ENCODE measurements at regions not wholly inside any gene's neighbourhood (a gene's known extent, or its start where the extent isn't known, plus 50 kb on each side); places are given as distances from the start of the nearest gene placed in this dataset.

GRCh38 chr3:102747611-102748010 lies 312.8 kb downstream of the ZPLD1 start:
- Histone ChIP-seq H3K4me3 (no peak overlapping the region), H3K27ac (no peak overlapping the region), H3K36me3 (no peaks in the 10 kb centered on the region), H3K9me3 (no peaks in the 10 kb centered on the region), H3K4me1 (no peaks in the 10 kb centered on the region), H3K27me3 (no peaks in the 10 kb centered on the region)
- DNase-seq (no peak), ATAC-seq (no peak)
- no peak for TF ChIP-seq CTCF (IDR thresholded peaks at IDR 0.05)
- intact Hi-C loops (cut with DNase I), result no loop called here

- no peak overlapping the region for H3K27ac ChIP-seq
- no peak for DNase-seq
- no peaks in the 10 kb centered on the region for H3K27me3 ChIP-seq
- no peak overlapping the region for H3K4me3 ChIP-seq
- H3K36me3 ChIP-seq, result no peaks in the 10 kb centered on the region
- intact Hi-C loops (cut with DNase I), result no loop called here
- TF ChIP-seq CTCF (IDR thresholded peaks at IDR 0.05), result no peak
- no peaks in the 10 kb centered on the region for H3K4me1 ChIP-seq
- no peak for ATAC-seq
- H3K9me3 ChIP-seq, result no peaks in the 10 kb centered on the region
These were observed 313.8 kb downstream of the ZPLD1 start for GRCh38 chr3:102748646-102749045.

- H3K27ac ChIP-seq, result no peak overlapping the region
- H3K4me1 ChIP-seq, result no peaks in the 10 kb centered on the region
- no peaks in the 10 kb centered on the region for H3K27me3 ChIP-seq
- DNase-seq (no peak), ATAC-seq (no peak)
- no peaks in the 10 kb centered on the region for H3K36me3 ChIP-seq
- H3K4me3 ChIP-seq, result no peak overlapping the region
- H3K9me3 ChIP-seq, result no peaks in the 10 kb centered on the region
- TF ChIP-seq CTCF (IDR thresholded peaks at IDR 0.05), result no peak
- intact Hi-C loops (cut with DNase I), result no loop called here
These were observed 315.5 kb downstream of the ZPLD1 start for GRCh38 chr3:102750322-102750721.

GRCh38 chr3:102753901-102754300 lies 319.1 kb downstream of the ZPLD1 start:
- no peak for ATAC-seq
- Histone ChIP-seq H3K4me1 (no peaks in the 10 kb centered on the region), H3K9me3 (no peaks in the 10 kb centered on the region), H3K4me3 (no peak overlapping the region), H3K27me3 (no peaks in the 10 kb centered on the region), H3K36me3 (no peaks in the 10 kb centered on the region), H3K27ac (no peak overlapping the region)
- intact Hi-C loops (cut with DNase I), result no loop called here
- no peak for DNase-seq
- TF ChIP-seq CTCF (IDR thresholded peaks at IDR 0.05), result no peak

- Histone ChIP-seq H3K27me3 (no peaks in the 10 kb centered on the region), H3K9me3 (no peaks in the 10 kb centered on the region), H3K36me3 (no peaks in the 10 kb centered on the region), H3K27ac (no peak overlapping the region), H3K4me3 (no peak overlapping the region), H3K4me1 (no peaks in the 10 kb centered on the region)
- intact Hi-C loops (cut with DNase I), result no loop called here
- no peak for TF ChIP-seq CTCF (IDR thresholded peaks at IDR 0.05)
- ATAC-seq (no peak), DNase-seq (no peak)
These were observed 321.9 kb downstream of the ZPLD1 start for GRCh38 chr3:102756706-102757105.

GRCh38 chr3:102757950-102758349 lies 323.1 kb downstream of the ZPLD1 start:
- no peak for DNase-seq
- no peak overlapping the region for H3K27ac ChIP-seq

More at GRCh38 chr3:102757950-102758349, 323.1 kb downstream of the ZPLD1 start:
- TF ChIP-seq CTCF (IDR thresholded peaks at IDR 0.05), result no peak
- H3K27me3 ChIP-seq, result no peaks in the 10 kb centered on the region
- no peaks in the 10 kb centered on the region for H3K9me3 ChIP-seq
- H3K4me1 ChIP-seq, result no peaks in the 10 kb centered on the region
- intact Hi-C loops (cut with DNase I), result no loop called here
- ATAC-seq, result no peak
- H3K4me3 ChIP-seq, result no peak overlapping the region
- no peaks in the 10 kb centered on the region for H3K36me3 ChIP-seq

Data from upper lobe of right lung (tissue), 1 donor.